ENCODE measurements at regions not wholly inside any gene's neighbourhood (a gene's known extent, or its start where the extent isn't known, plus 50 kb on each side); places are given as distances from the start of the nearest gene placed in this dataset.

DNA sequence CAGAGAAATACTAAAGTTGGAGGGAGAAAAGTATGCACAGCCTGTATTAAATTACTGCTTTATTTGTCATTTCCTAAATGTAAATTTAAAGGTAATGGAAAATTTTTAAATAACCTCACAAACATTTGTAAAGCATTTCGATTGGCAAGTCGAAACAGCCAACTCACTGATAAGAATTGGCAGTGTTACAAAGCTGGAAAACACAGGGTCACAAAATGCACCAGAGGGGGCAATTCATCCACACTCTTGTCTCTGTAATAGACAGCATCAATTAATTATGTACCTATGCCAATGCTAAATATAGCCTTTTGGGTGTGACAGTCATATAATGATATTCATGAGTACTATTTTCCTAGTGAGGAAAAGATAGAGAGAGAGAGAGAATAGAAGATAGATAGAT lies 140.6 kb upstream of the PRLR start:
- no peak overlapping the region for H4K91ac ChIP-seq (ENCODE audit: insufficient read depth, low read depth, low read length)
- dilution Hi-C loops (cut with HindIII; ENCODE audit: low sequenced_read_pairs, unreplicated experiment): no loop called here

More for the DNA sequence above, 140.6 kb upstream of the PRLR start:
- H2AFZ ChIP-seq (replicated peaks; ENCODE audit: low read length, poor library complexity): no peak overlapping the region
- in situ Hi-C loops (cut with MboI; ENCODE audit: low sequenced_read_pairs) (no loop called here), intact Hi-C loops (cut with micrococcal nuclease) (no loop called here)
- no peak overlapping the region for H4K5ac ChIP-seq (ENCODE audit: low read depth, low read length)
- H3K9me3 ChIP-seq (ENCODE audit: control insufficient read depth, insufficient read depth, low read length): no peaks in the 10 kb centered on the region
- no peaks in the 10 kb centered on the region for H3K9me1 ChIP-seq (ENCODE audit: insufficient read depth, low read length)
- DNase-seq: no peak
- no peaks in the 10 kb centered on the region for H3K79me1 ChIP-seq (ENCODE audit: low read depth in 1 of 2, low read length in 2 of 2)
- no peak overlapping the region for H2AK5ac ChIP-seq (ENCODE audit: low read depth, low read length)
- CTCF ChIA-PET: no interaction called here
- no peak overlapping the region for H2BK120ac ChIP-seq (ENCODE audit: low read depth, low read length)
- H2BK5ac ChIP-seq (ENCODE audit: low read depth, low read length, poor library complexity, severe bottlenecking): no peak overlapping the region
- no peak overlapping the region for H3K4me2 ChIP-seq (ENCODE audit: low read depth, low read length)
- H3K4me3 ChIP-seq (ENCODE audit: insufficient read depth, low read depth, low read length): no peak overlapping the region
- H3K56ac ChIP-seq (ENCODE audit: extremely low read depth, insufficient read depth, low read length): no peak overlapping the region
- no CpG with 5 or more reads among the region's 2 CpGs for WGBS, 2 experiments (ENCODE audit: extremely low coverage in 2 of 2, insufficient read length in 1 of 2)
- H2BK20ac ChIP-seq (ENCODE audit: low read depth, low read length): no peak overlapping the region
- TF ChIP-seq POLR2A (IDR thresholded peaks at IDR 0.05; ENCODE audit: low read depth, low read length): no peak
- no peak for TF ChIP-seq CHD1 (IDR thresholded peaks at IDR 0.05; ENCODE audit: low read depth, low read length)
- no peak for TF ChIP-seq MXI1 (IDR thresholded peaks at IDR 0.05; ENCODE audit: borderline replicate concordance, low read depth, low read length)
- no peak for TF ChIP-seq BHLHE40 (IDR thresholded peaks at IDR 0.05; ENCODE audit: low read depth, low read length)
- TF ChIP-seq NFE2L2 (IDR thresholded peaks at IDR 0.05; ENCODE audit: low read depth, low read length): no peak
- no peak for TF ChIP-seq SMC3 (IDR thresholded peaks at IDR 0.05; ENCODE audit: low read depth, low read length)
- H3K23ac ChIP-seq (ENCODE audit: low read depth, low read length): no peak overlapping the region
- no peak for ATAC-seq (ENCODE audit: low read depth)
- no peak overlapping the region for H3K14ac ChIP-seq (replicated peaks; ENCODE audit: low read depth, low read length)
- H4K20me1 ChIP-seq (ENCODE audit: insufficient read depth, low read length): no peaks in the 10 kb centered on the region
- no peak overlapping the region for H3K18ac ChIP-seq (ENCODE audit: low read depth, low read length)
- BruUV-seq (replicated peaks): no TSS peak
- no peaks in the 10 kb centered on the region for H3K4me1 ChIP-seq (ENCODE audit: control insufficient read depth, insufficient read depth, low read length)
- H3K36me3 ChIP-seq (ENCODE audit: control insufficient read depth, insufficient read depth, low read length): no peaks in the 10 kb centered on the region
- H3K27me3 ChIP-seq (ENCODE audit: control insufficient read depth, insufficient read depth, low read length): no peaks in the 10 kb centered on the region
- H3K4ac ChIP-seq (ENCODE audit: low read depth, low read length): no peak overlapping the region
- H2AK9ac ChIP-seq (replicated peaks; ENCODE audit: low read depth, low read length, poor library complexity): no peak overlapping the region
- no peak overlapping the region for H3K9ac ChIP-seq (ENCODE audit: low read depth, low read length)
- H3K27ac ChIP-seq (ENCODE audit: insufficient read depth, low read length): no peak overlapping the region
- POLR2A ChIA-PET (ENCODE audit: unreplicated experiment): no interaction called here
- H4K8ac ChIP-seq (ENCODE audit: low read depth in 2 of 2, low read length in 2 of 2): no peak overlapping the region
- H2BK15ac ChIP-seq (ENCODE audit: low read depth, low read length): no peak overlapping the region

Measured in IMR-90 (cell line).